HL-60 (cell line): ENCODE measurements at regions not wholly inside any gene's neighbourhood (a gene's known extent, or its start where the extent isn't known, plus 50 kb on each side); places are given as distances from the start of the nearest gene placed in this dataset.

Experiments
- DNase-seq, 2 experiments: peaks; one replicate each; pipeline ENCODE4 v3.0.0-alpha.2; 2010 to 2020; ENCODE audit warnings: low read depth in 1 of 2, low spot score in 1 of 2
- H3K27ac ChIP-seq: fragments of 250-450 bp; sonication (Bioruptor Pico); replicated peaks from 2 replicates; pipeline ENCODE4 v1.5.1; 2020; ENCODE audit warnings: mild to moderate bottlenecking, moderate library complexity
- H3K27me3 ChIP-seq: fragments of 250-450 bp; sonication (Bioruptor Pico); 2 replicates; pipeline ENCODE4 v1.5.1; 2021; ENCODE audit warnings: mild to moderate bottlenecking, moderate library complexity; ENCODE audit not compliant: insufficient read depth, poor library complexity, severe bottlenecking
- H3K4me3 ChIP-seq: replicated peaks from 2 replicates; pipeline ENCODE4 v1.5.1; 2011; ENCODE audit warnings: mild to moderate bottlenecking, control low read depth, low read length; ENCODE audit not compliant: insufficient read depth
- GABPA ChIP-seq: IDR thresholded peaks from 2 replicates; pipeline ENCODE4 v1.6.1; 2012; ENCODE audit warnings: low read depth
- POLR2AphosphoS5 ChIP-seq: IDR thresholded peaks from 2 replicates; pipeline ENCODE4 v1.6.1; 2012; ENCODE audit warnings: low read depth
- REST ChIP-seq: IDR thresholded peaks from 2 replicates; pipeline ENCODE4 v1.6.1; 2012; ENCODE audit warnings: low read depth; ENCODE audit not compliant: insufficient replicate concordance
- SPI1 ChIP-seq: IDR thresholded peaks from 2 replicates; pipeline ENCODE4 v1.6.1; 2012; ENCODE audit warnings: low read depth, mild to moderate bottlenecking, borderline replicate concordance
- TF ChIP-seq, protein P1 (sequence below): IDR thresholded peaks from one replicate; pipeline ENCODE4 v1.5.1; 2011; ENCODE audit warnings: low read length, control low read depth, inconsistent platforms; ENCODE audit not compliant: insufficient read depth

- no peak for TF ChIP-seq POLR2AphosphoS5
- TF ChIP-seq REST: no peak
- TF ChIP-seq, protein P1, sequence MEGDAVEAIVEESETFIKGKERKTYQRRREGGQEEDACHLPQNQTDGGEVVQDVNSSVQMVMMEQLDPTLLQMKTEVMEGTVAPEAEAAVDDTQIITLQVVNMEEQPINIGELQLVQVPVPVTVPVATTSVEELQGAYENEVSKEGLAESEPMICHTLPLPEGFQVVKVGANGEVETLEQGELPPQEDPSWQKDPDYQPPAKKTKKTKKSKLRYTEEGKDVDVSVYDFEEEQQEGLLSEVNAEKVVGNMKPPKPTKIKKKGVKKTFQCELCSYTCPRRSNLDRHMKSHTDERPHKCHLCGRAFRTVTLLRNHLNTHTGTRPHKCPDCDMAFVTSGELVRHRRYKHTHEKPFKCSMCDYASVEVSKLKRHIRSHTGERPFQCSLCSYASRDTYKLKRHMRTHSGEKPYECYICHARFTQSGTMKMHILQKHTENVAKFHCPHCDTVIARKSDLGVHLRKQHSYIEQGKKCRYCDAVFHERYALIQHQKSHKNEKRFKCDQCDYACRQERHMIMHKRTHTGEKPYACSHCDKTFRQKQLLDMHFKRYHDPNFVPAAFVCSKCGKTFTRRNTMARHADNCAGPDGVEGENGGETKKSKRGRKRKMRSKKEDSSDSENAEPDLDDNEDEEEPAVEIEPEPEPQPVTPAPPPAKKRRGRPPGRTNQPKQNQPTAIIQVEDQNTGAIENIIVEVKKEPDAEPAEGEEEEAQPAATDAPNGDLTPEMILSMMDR: no peak
- TF ChIP-seq SPI1: no peak
- TF ChIP-seq GABPA: no peak
- Histone ChIP-seq H3K4me3 (no peak overlapping the region), H3K27ac (no peak overlapping the region), H3K27me3 (no peaks in the 10 kb centered on the region)
- no peak for DNase-seq
Measured at GRCh38 chr2:63679252-63679855, 90.6 kb downstream of the MDH1 start.

- no peak for DNase-seq
- TF ChIP-seq GABPA (no peak), POLR2AphosphoS5 (no peak), SPI1 (no peak), REST (no peak)
- TF ChIP-seq, protein P1: no peak
- no peaks in the 10 kb centered on the region for H3K27me3 ChIP-seq
- H3K4me3 ChIP-seq: no peak overlapping the region
- no peak overlapping the region for H3K27ac ChIP-seq
Measured at GRCh38 chr2:63680455-63680854, 91.7 kb downstream of the MDH1 start.

- TF ChIP-seq REST (no peak), SPI1 (no peak), POLR2AphosphoS5 (no peak), GABPA (no peak)
- TF ChIP-seq, protein P1: no peak
- no peak overlapping the region for H3K4me3 ChIP-seq
- DNase-seq: no peak
- H3K27me3 ChIP-seq: no peaks in the 10 kb centered on the region
- H3K27ac ChIP-seq: no peak overlapping the region
Measured at GRCh38 chr2:63681896-63682295, 93.1 kb downstream of the MDH1 start.
